PC-3 (cell line): ENCODE measurements at regions not wholly inside any gene's neighbourhood (a gene's known extent, or its start where the extent isn't known, plus 50 kb on each side); places are given as distances from the start of the nearest gene placed in this dataset.

Source experiments
- ATAC-seq: fragments of 200-7000 bp; cut with Tn5 transposase; 2 replicates; pipeline ENCODE4 v1.9.1; 2020; ENCODE audit warnings: mild to moderate bottlenecking, moderate library complexity
- BruUV-seq: library from RNA; stranded (reverse); fragments of 400-500 nt; replicated peaks from 2 replicates; lab custom pipeline; 2021; lab: Mats Ljungman, UMichigan
- CTCF ChIA-PET: fragments of 300-600 bp; sonication (Branson Sonifier 250); formaldehyde crosslinking; loops from one replicate; lab custom pipeline; 2022; ENCODE audit warnings: antibody characterized with exemption; lab: Charles Lee
- POLR2A ChIA-PET: fragments of 300-600 bp; sonication (Branson Sonifier 250); formaldehyde crosslinking; loops from one replicate; lab custom pipeline; 2022; ENCODE audit warnings: antibody characterized with exemption; ENCODE audit not compliant: unreplicated experiment; lab: Charles Lee
- DNase-seq: peaks from one replicate; pipeline ENCODE4 v3.0.0-alpha.2; 2015
- H2AFZ ChIP-seq: fragments of 300-600 bp; sonication (generic); 2 replicates; pipeline ENCODE4 v1.6.0; 2016; ENCODE audit warnings: antibody characterized with exemption, low read length
- H3F3A ChIP-seq: fragments of 300-600 bp; sonication (generic); one replicate; pipeline ENCODE4 v1.6.0; 2017; ENCODE audit warnings: antibody characterized with exemption, low read length, control low read depth, mild to moderate bottlenecking; ENCODE audit not compliant: unreplicated experiment
- H3K27ac ChIP-seq: fragments of 300-600 bp; sonication (generic); 2 replicates; pipeline ENCODE4 v1.5.1; 2016; ENCODE audit warnings: mild to moderate bottlenecking, low read length
- H3K27me3 ChIP-seq: fragments of 300-600 bp; sonication (generic); 2 replicates; pipeline ENCODE4 v1.6.1; 2016; ENCODE audit warnings: low read length, mixed read lengths
- H3K36me3 ChIP-seq: fragments of 300-600 bp; sonication (generic); 2 replicates; pipeline ENCODE4 v1.6.1; 2016; ENCODE audit warnings: low read depth, mixed run types, low read length, mixed read lengths
- H3K4me1 ChIP-seq: fragments of 300-600 bp; sonication (generic); 2 replicates; pipeline ENCODE4 v1.5.1; 2016; ENCODE audit warnings: low read length; ENCODE audit not compliant: insufficient read depth
- H3K4me2 ChIP-seq: fragments of 300-600 bp; sonication (generic); 2 replicates; pipeline ENCODE4 v1.6.0; 2016; ENCODE audit warnings: low read length
- H3K4me3 ChIP-seq: fragments of 300-600 bp; sonication (generic); 2 replicates; pipeline ENCODE4 v1.5.1; 2016; ENCODE audit warnings: mild to moderate bottlenecking, low read length, mixed read lengths
- H3K79me2 ChIP-seq: fragments of 300-600 bp; sonication (generic); 2 replicates; pipeline ENCODE4 v1.6.1; 2017; ENCODE audit warnings: low read length, mixed read lengths
- H3K9ac ChIP-seq: fragments of 300-600 bp; sonication (generic); 2 replicates; pipeline ENCODE4 v1.6.0; 2016; ENCODE audit warnings: mild to moderate bottlenecking, low read length
- H3K9me2 ChIP-seq: fragments of 300-600 bp; sonication (generic); replicated peaks from 2 replicates; pipeline ENCODE4 v1.6.1; 2016; ENCODE audit warnings: mixed run types, low read length, mixed read lengths
- H3K9me3 ChIP-seq: fragments of 300-600 bp; sonication (generic); 2 replicates; pipeline ENCODE4 v1.6.1; 2016; ENCODE audit warnings: low read length, mixed read lengths
- H4K20me1 ChIP-seq: fragments of 300-600 bp; sonication (generic); 2 replicates; pipeline ENCODE4 v1.6.1; 2016; ENCODE audit warnings: low read length, mixed read lengths
- CTCF ChIP-seq: fragments of 300-600 bp; sonication (generic); conservative IDR thresholded peaks from 2 replicates; pipeline ENCODE4 v1.5.1; 2017; ENCODE audit warnings: antibody characterized with exemption, low read depth, mild to moderate bottlenecking, low read length
- EZH2 ChIP-seq: fragments of 300-600 bp; sonication (generic); IDR thresholded peaks from one replicate; pipeline ENCODE4 v1.6.1; 2017; ENCODE audit warnings: antibody characterized with exemption, mild to moderate bottlenecking, low read length; ENCODE audit not compliant: unreplicated experiment
- EZH2phosphoT487 ChIP-seq: fragments of 300-600 bp; sonication (generic); IDR thresholded peaks from 2 replicates; pipeline ENCODE4 v1.6.1; 2018; ENCODE audit warnings: mild to moderate bottlenecking, antibody characterized with exemption, low read length, borderline replicate concordance
- intact Hi-C: fragments of 100-400 bp; cut with micrococcal nuclease; formaldehyde crosslinking; loops from 2 replicates; pipeline ENCODE4 v1.9.0; 2023

GRCh38 chr1:228799924-228800323, 64.6 kb downstream of the RHOU start:
- intact Hi-C loops: no loop called here
- CTCF ChIA-PET: no interaction called here
- no TSS peak for BruUV-seq

GRCh38 chr1:228801068-228801467, 65.8 kb downstream of the RHOU start:
- Histone ChIP-seq H3K9ac (no peak overlapping the region), H3K27ac (no peak overlapping the region), H3K4me1 (no peaks in the 10 kb centered on the region), H2AFZ (no peak overlapping the region), H3K79me2 (no peaks in the 10 kb centered on the region), H4K20me1 (no peaks in the 10 kb centered on the region), H3K36me3 (no peaks in the 10 kb centered on the region), H3K27me3 (peaks cover 31% of the 10 kb centered on the region), H3K9me2 (no peaks in the 10 kb centered on the region), H3F3A (no peaks in the 10 kb centered on the region), H3K9me3 (no peaks in the 10 kb centered on the region), H3K4me2 (no peak overlapping the region), H3K4me3 (no peak overlapping the region)
- ATAC-seq (no peak), DNase-seq (no peak)
- no TSS peak for BruUV-seq
- ChIA-PET CTCF (no interaction called here), POLR2A (no interaction called here)
- intact Hi-C loops: no loop called here
- TF ChIP-seq CTCF (no peak), EZH2 (no peak), EZH2phosphoT487 (no peak)

More at GRCh38 chr1:228799924-228800323, 64.6 kb downstream of the RHOU start:
- Histone ChIP-seq H3K79me2 (no peaks in the 10 kb centered on the region), H4K20me1 (no peaks in the 10 kb centered on the region), H3K4me3 (no peak overlapping the region), H3K9me3 (no peaks in the 10 kb centered on the region), H3K27me3 (peaks cover 29% of the 10 kb centered on the region), H3K4me2 (no peak overlapping the region), H3K9me2 (no peaks in the 10 kb centered on the region), H3K27ac (no peak overlapping the region), H3F3A (no peaks in the 10 kb centered on the region), H2AFZ (no peak overlapping the region), H3K9ac (no peak overlapping the region), H3K4me1 (no peaks in the 10 kb centered on the region), H3K36me3 (no peaks in the 10 kb centered on the region)
- DNase-seq: no peak
- POLR2A ChIA-PET: no interaction called here
- TF ChIP-seq EZH2: no peak
- ATAC-seq: no peak

- Histone ChIP-seq H3K9me2 (no peaks in the 10 kb centered on the region), H3K9me3 (no peaks in the 10 kb centered on the region), H2AFZ (no peak overlapping the region), H3K27ac (no peak overlapping the region), H3K9ac (no peak overlapping the region), H3K36me3 (no peaks in the 10 kb centered on the region), H3K79me2 (no peaks in the 10 kb centered on the region), H3F3A (no peaks in the 10 kb centered on the region), H3K4me2 (no peak overlapping the region), H3K27me3 (peaks cover 44% of the 10 kb centered on the region), H3K4me1 (no peaks in the 10 kb centered on the region), H3K4me3 (no peak overlapping the region), H4K20me1 (no peaks in the 10 kb centered on the region)
- TF ChIP-seq EZH2phosphoT487: no peak
- no peak for TF ChIP-seq CTCF
- no peak for TF ChIP-seq EZH2
- DNase-seq: no peak
- no TSS peak for BruUV-seq
- POLR2A ChIA-PET: no interaction called here
- no peak for ATAC-seq
- intact Hi-C loops: no loop called here
- CTCF ChIA-PET: no interaction called here
These were observed 67.3 kb downstream of the RHOU start for GRCh38 chr1:228802386-228803220.
